Liver (tissue), 8 donors: ENCODE measurements at regions not wholly inside any gene's neighbourhood (a gene's known extent, or its start where the extent isn't known, plus 50 kb on each side); places are given as distances from the start of the nearest gene placed in this dataset.

Source experiments
- DNase-seq: peaks from one replicate; pipeline ENCODE4 v3.0.0-alpha.2; 2017; ENCODE audit warnings: low spot score
- H3K27ac ChIP-seq, 2 donors: one replicate each; pipeline ENCODE4 v1.7.0; 2013; ENCODE audit warnings: inconsistent platforms in 2 of 2, low read length in 2 of 2, control low read depth in 1 of 2, low read depth in 1 of 2, mild to moderate bottlenecking in 1 of 2
- H3K27me3 ChIP-seq, 4 donors: one replicate each; pipeline versions ENCODE4 v1.6.1 to v1.7.0; 2013; ENCODE audit warnings: low read length in 3 of 4, inconsistent platforms in 1 of 4, mild to moderate bottlenecking in 1 of 4, moderate library complexity in 1 of 4; ENCODE audit not compliant: control insufficient read depth in 4 of 4, insufficient read depth in 4 of 4
- H3K36me3 ChIP-seq, 4 donors: one replicate each; pipeline versions ENCODE4 v1.6.1 to v1.7.0; 2013; ENCODE audit warnings: low read length in 3 of 4, mild to moderate bottlenecking in 3 of 4, low read depth in 1 of 4, moderate library complexity in 1 of 4; ENCODE audit not compliant: control insufficient read depth in 4 of 4, insufficient read depth in 3 of 4
- H3K4me1 ChIP-seq, 4 donors: one replicate each; pipeline versions ENCODE4 v1.6.1 to v1.7.0; 2013; ENCODE audit warnings: low read length in 3 of 4, mild to moderate bottlenecking in 3 of 4, moderate library complexity in 1 of 4; ENCODE audit not compliant: control insufficient read depth in 4 of 4, insufficient read depth in 4 of 4
- H3K4me3 ChIP-seq, 3 donors: one replicate each; pipeline versions ENCODE4 v1.6.1 to v1.7.0; 2013; ENCODE audit warnings: low read length in 3 of 3, control low read depth in 1 of 3, low read depth in 1 of 3, mild to moderate bottlenecking in 1 of 3
- H3K9ac ChIP-seq, 2 donors: one replicate each; pipeline ENCODE4 v1.7.0; 2013; ENCODE audit warnings: low read length in 2 of 2, mild to moderate bottlenecking in 2 of 2, moderate library complexity in 2 of 2, control low read depth in 1 of 2, low read depth in 1 of 2
- H3K9me3 ChIP-seq, 4 donors: one replicate each; pipeline versions ENCODE4 v1.6.1 to v1.7.0; 2013; ENCODE audit warnings: low read length in 3 of 4; ENCODE audit not compliant: control insufficient read depth in 4 of 4
- EGR1 ChIP-seq, 2 donors: IDR thresholded peaks; 2 replicates each; pipeline ENCODE4 v1.6.1; 2016 to 2018; ENCODE audit warnings: antibody characterized with exemption in 2 of 2, low read depth in 2 of 2
- FOXA1 ChIP-seq: IDR thresholded peaks from 2 replicates; pipeline ENCODE4 v1.6.1; 2016; ENCODE audit warnings: antibody characterized with exemption
- FOXA2 ChIP-seq: IDR thresholded peaks from 2 replicates; pipeline ENCODE4 v1.6.1; 2016; ENCODE audit warnings: antibody characterized with exemption
- GABPA ChIP-seq, 2 donors: IDR thresholded peaks in 1 of 2; conservative IDR thresholded peaks in 1 of 2; 2 replicates each; pipeline ENCODE4 v1.6.1; 2016; ENCODE audit warnings: antibody characterized with exemption in 2 of 2, mild to moderate bottlenecking in 1 of 2, moderate library complexity in 1 of 2
- HNF4A ChIP-seq, 2 donors: conservative IDR thresholded peaks; 2 replicates each; pipeline ENCODE4 v1.6.1; 2016; ENCODE audit warnings: antibody characterized with exemption in 2 of 2, mild to moderate bottlenecking in 2 of 2
- HNF4G ChIP-seq: IDR thresholded peaks from 2 replicates; pipeline ENCODE4 v1.6.1; 2016; ENCODE audit warnings: antibody characterized with exemption
- JUND ChIP-seq, 2 donors: IDR thresholded peaks; 2 replicates each; pipeline ENCODE4 v1.6.1; 2016; ENCODE audit warnings: antibody characterized with exemption in 2 of 2
- MAX ChIP-seq: IDR thresholded peaks from 2 replicates; pipeline ENCODE4 v1.6.1; 2016; ENCODE audit warnings: antibody characterized with exemption
- NR2F2 ChIP-seq: IDR thresholded peaks from 2 replicates; pipeline ENCODE4 v1.6.1; 2016; ENCODE audit warnings: antibody characterized with exemption
- RAD21 ChIP-seq, 2 donors: IDR thresholded peaks; 2 replicates each; pipeline ENCODE4 v1.6.1; 2016; ENCODE audit warnings: antibody characterized with exemption in 2 of 2, mild to moderate bottlenecking in 2 of 2
- REST ChIP-seq: IDR thresholded peaks from 2 replicates; pipeline ENCODE4 v1.6.1; 2016; ENCODE audit warnings: antibody characterized with exemption, mild to moderate bottlenecking
- RXRA ChIP-seq, 2 donors: IDR thresholded peaks; 2 replicates each; pipeline ENCODE4 v1.6.1; 2017 to 2018; ENCODE audit warnings: antibody characterized with exemption in 2 of 2, mild to moderate bottlenecking in 1 of 2
- SP1 ChIP-seq: IDR thresholded peaks from 2 replicates; pipeline ENCODE4 v1.6.1; 2018; ENCODE audit warnings: antibody characterized with exemption, mild to moderate bottlenecking
- TAF1 ChIP-seq: conservative IDR thresholded peaks from 2 replicates; pipeline ENCODE4 v1.6.1; 2016; ENCODE audit warnings: antibody characterized with exemption, mild to moderate bottlenecking
- YY1 ChIP-seq: IDR thresholded peaks from 2 replicates; pipeline ENCODE4 v1.6.1; 2016; ENCODE audit warnings: antibody characterized with exemption, mild to moderate bottlenecking
- WGBS: extraction: QIAGEN DNeasy Blood & Tissue Kit; methylation state at CpG from one replicate; pipeline ENCODE4 v1.1.7; 2013; 5-methylcytosine and 5-hydroxymethylcytosine counted together
- TF ChIP-seq, protein P1 (sequence below): fragments of 150-350 bp; IDR thresholded peaks from 2 replicates; pipeline ENCODE4 v1.5.1; 2017; ENCODE audit warnings: improper control_type of control experiment, low read depth, low read length; ENCODE audit not compliant: missing input control
- TF ChIP-seq, protein P2 (sequence below): IDR thresholded peaks from 2 replicates; pipeline ENCODE4 v1.6.1; 2016; ENCODE audit warnings: antibody characterized with exemption
- TF ChIP-seq, protein P3 (sequence below): IDR thresholded peaks from 2 replicates; pipeline ENCODE4 v1.6.1; 2016; ENCODE audit warnings: antibody characterized with exemption
- donor health status: healthy.
- donor health status: healthy.
- donor health status: healthy.
- donor health status: healthy.
- donor health status: healthy.

GRCh38 chr3:43999728-44000319, 241.9 kb upstream of the TOPAZ1 start:
- TF ChIP-seq TAF1 (no peak), JUND (IDR thresholded peaks at IDR 0.05) (no peak), HNF4A (conservative IDR thresholded peaks at IDR 0.05) (no peak), REST (no peak), RAD21 (IDR thresholded peaks at IDR 0.05) (no peak), EGR1 (IDR thresholded peaks at IDR 0.05; ENCODE audit: low read depth in 2 of 2) (no peak), HNF4G (no peak), YY1 (no peak), NR2F2 (no peak), GABPA (IDR thresholded peaks at IDR 0.05 in 1 of 2, conservative IDR thresholded peaks at IDR 0.05 in 1 of 2) (no peak), FOXA2 (no peak), RXRA (IDR thresholded peaks at IDR 0.05) (no peak), MAX (no peak), FOXA1 (no peak), SP1 (no peak)
- TF ChIP-seq, protein P1, sequence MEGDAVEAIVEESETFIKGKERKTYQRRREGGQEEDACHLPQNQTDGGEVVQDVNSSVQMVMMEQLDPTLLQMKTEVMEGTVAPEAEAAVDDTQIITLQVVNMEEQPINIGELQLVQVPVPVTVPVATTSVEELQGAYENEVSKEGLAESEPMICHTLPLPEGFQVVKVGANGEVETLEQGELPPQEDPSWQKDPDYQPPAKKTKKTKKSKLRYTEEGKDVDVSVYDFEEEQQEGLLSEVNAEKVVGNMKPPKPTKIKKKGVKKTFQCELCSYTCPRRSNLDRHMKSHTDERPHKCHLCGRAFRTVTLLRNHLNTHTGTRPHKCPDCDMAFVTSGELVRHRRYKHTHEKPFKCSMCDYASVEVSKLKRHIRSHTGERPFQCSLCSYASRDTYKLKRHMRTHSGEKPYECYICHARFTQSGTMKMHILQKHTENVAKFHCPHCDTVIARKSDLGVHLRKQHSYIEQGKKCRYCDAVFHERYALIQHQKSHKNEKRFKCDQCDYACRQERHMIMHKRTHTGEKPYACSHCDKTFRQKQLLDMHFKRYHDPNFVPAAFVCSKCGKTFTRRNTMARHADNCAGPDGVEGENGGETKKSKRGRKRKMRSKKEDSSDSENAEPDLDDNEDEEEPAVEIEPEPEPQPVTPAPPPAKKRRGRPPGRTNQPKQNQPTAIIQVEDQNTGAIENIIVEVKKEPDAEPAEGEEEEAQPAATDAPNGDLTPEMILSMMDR = no peak
- TF ChIP-seq, protein P2, sequence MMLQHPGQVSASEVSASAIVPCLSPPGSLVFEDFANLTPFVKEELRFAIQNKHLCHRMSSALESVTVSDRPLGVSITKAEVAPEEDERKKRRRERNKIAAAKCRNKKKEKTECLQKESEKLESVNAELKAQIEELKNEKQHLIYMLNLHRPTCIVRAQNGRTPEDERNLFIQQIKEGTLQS = no peak
- TF ChIP-seq, protein P3, sequence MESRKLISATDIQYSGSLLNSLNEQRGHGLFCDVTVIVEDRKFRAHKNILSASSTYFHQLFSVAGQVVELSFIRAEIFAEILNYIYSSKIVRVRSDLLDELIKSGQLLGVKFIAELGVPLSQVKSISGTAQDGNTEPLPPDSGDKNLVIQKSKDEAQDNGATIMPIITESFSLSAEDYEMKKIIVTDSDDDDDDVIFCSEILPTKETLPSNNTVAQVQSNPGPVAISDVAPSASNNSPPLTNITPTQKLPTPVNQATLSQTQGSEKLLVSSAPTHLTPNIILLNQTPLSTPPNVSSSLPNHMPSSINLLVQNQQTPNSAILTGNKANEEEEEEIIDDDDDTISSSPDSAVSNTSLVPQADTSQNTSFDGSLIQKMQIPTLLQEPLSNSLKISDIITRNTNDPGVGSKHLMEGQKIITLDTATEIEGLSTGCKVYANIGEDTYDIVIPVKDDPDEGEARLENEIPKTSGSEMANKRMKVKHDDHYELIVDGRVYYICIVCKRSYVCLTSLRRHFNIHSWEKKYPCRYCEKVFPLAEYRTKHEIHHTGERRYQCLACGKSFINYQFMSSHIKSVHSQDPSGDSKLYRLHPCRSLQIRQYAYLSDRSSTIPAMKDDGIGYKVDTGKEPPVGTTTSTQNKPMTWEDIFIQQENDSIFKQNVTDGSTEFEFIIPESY = no peak
- DNase-seq = no peak
- H3K27me3 ChIP-seq = peaks cover 8 to 27% (median 15%) of the 10 kb centered on the region in 4 donors
- no peak overlapping the region for H3K4me3 ChIP-seq
- peaks cover 0 to 10% (median 2%) of the 10 kb centered on the region in 4 donors for H3K9me3 ChIP-seq
- H3K4me1 ChIP-seq = peaks cover 19 to 47% (median 28%) of the 10 kb centered on the region in 4 donors
- H3K9ac ChIP-seq = no peak overlapping the region
- H3K36me3 ChIP-seq = no peaks in the 10 kb centered on the region
- 63% methylated on average over 7 of the region's 7 CpGs for WGBS
- no peak overlapping the region for H3K27ac ChIP-seq
